ENCODE measurements at regions not wholly inside any gene's neighbourhood (a gene's known extent, or its start where the extent isn't known, plus 50 kb on each side); places are given as distances from the start of the nearest gene placed in this dataset.
A peak's percentile ranks its signal among the peaks of the same experiment; 100 is the strongest.

GRCh38 chr2:236408090-236408489 lies 143.9 kb upstream of the ASB18 start:
- TF ChIP-seq, protein P1, sequence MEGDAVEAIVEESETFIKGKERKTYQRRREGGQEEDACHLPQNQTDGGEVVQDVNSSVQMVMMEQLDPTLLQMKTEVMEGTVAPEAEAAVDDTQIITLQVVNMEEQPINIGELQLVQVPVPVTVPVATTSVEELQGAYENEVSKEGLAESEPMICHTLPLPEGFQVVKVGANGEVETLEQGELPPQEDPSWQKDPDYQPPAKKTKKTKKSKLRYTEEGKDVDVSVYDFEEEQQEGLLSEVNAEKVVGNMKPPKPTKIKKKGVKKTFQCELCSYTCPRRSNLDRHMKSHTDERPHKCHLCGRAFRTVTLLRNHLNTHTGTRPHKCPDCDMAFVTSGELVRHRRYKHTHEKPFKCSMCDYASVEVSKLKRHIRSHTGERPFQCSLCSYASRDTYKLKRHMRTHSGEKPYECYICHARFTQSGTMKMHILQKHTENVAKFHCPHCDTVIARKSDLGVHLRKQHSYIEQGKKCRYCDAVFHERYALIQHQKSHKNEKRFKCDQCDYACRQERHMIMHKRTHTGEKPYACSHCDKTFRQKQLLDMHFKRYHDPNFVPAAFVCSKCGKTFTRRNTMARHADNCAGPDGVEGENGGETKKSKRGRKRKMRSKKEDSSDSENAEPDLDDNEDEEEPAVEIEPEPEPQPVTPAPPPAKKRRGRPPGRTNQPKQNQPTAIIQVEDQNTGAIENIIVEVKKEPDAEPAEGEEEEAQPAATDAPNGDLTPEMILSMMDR (IDR thresholded peaks at IDR 0.05; ENCODE audit: control extremely low read depth, extremely low read depth) = no peak
- 95 to 96% methylated on average over 7 of the region's 7 CpGs for WGBS, 2 donors
- Histone ChIP-seq H3K27ac (ENCODE audit: low read depth in 1 of 2, low read length in 1 of 2) (no peak overlapping the region), H3K9me3 (ENCODE audit: control insufficient read depth in 4 of 4, insufficient read depth in 3 of 4, low read length in 3 of 4) (peaks cover 0 to 11% (median 0%) of the 10 kb centered on the region in 4 donors), H3K9ac (ENCODE audit: insufficient read depth in 1 of 2, low read length in 2 of 2) (no peak overlapping the region), H3K27me3 (ENCODE audit: control insufficient read depth in 3 of 3, insufficient read depth in 3 of 3, low read length in 2 of 3) (no peaks in the 10 kb centered on the region), H3K4me1 (ENCODE audit: control insufficient read depth in 5 of 5, insufficient read depth in 5 of 5, low read length in 5 of 5) (no peaks in the 10 kb centered on the region), H3K36me3 (ENCODE audit: control insufficient read depth in 4 of 4, insufficient read depth in 4 of 4, low read length in 4 of 4) (no peaks in the 10 kb centered on the region), H3K4me3 (no peak overlapping the region)
- no peak for DNase-seq
- ATAC-seq (ENCODE audit: insufficient read depth, low FRiP score) = no peak

- TF ChIP-seq, protein P1 (IDR thresholded peaks at IDR 0.05; ENCODE audit: control extremely low read depth, extremely low read depth) = no peak
- no peak overlapping the region for H3K4me3 ChIP-seq
- H3K9me3 ChIP-seq (ENCODE audit: control insufficient read depth in 4 of 4, insufficient read depth in 3 of 4, low read length in 3 of 4) = peaks cover 0 to 11% (median 0%) of the 10 kb centered on the region in 4 donors
- no peak for ATAC-seq (ENCODE audit: insufficient read depth, low FRiP score)
- WGBS, 2 donors = 96% methylated on average over 9 of the region's 9 CpGs
- no peak for DNase-seq
- no peaks in the 10 kb centered on the region for H3K4me1 ChIP-seq (ENCODE audit: control insufficient read depth in 5 of 5, insufficient read depth in 5 of 5, low read length in 5 of 5)
- H3K27me3 ChIP-seq (ENCODE audit: control insufficient read depth in 3 of 3, insufficient read depth in 3 of 3, low read length in 2 of 3) = no peaks in the 10 kb centered on the region
- H3K36me3 ChIP-seq (ENCODE audit: control insufficient read depth in 4 of 4, insufficient read depth in 4 of 4, low read length in 4 of 4) = no peaks in the 10 kb centered on the region
- H3K9ac ChIP-seq (ENCODE audit: insufficient read depth in 1 of 2, low read length in 2 of 2) = no peak overlapping the region
- no peak overlapping the region for H3K27ac ChIP-seq (ENCODE audit: low read depth in 1 of 2, low read length in 1 of 2)
Measured at GRCh38 chr2:236408786-236409185, 144.6 kb upstream of the ASB18 start.

DNA sequence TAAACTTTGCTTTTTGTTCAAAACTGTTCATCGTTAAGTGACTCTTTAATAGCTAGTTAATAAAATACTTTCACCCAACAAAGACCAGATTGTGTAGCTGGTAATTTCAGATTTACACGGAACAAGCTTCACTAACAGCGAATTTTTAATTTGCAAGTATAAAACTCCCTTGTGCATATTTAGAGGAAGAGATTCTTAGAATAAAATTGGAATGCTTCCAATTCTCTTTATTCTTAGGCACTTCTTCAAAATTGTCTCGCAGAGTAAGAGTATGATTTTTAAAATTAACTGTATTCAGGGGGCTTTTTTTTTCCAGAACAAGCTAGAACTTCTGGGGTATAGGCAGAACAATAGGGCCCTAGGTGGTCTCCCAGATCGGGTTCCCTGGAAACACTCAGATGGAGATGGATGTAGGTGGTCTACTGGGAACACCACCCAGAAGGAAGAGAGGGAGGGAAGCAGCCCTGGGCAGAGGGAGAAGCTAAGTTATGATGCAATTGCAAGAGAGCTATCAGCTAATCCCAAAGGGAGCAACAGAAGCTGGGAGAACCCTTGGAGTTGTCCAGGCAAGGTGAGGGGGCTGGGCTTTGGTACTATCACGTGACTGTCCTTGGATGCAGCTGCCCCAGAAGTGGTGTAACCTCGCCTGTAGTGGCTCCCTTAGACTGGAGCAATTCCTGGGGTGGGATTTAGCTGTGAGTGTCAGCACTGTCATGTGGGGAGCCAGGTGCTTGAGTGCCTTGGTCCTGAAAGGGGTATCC lies 151.7 kb upstream of the ASB18 start:
- no peaks in the 10 kb centered on the region for H3K36me3 ChIP-seq (ENCODE audit: control insufficient read depth in 4 of 4, insufficient read depth in 4 of 4, low read length in 4 of 4)
- H3K9ac ChIP-seq (ENCODE audit: insufficient read depth in 1 of 2, low read length in 2 of 2) = no peak overlapping the region
- peak in 2 of 3 donors; percentile 3 to 12 for DNase-seq
- no peak overlapping the region for H3K4me3 ChIP-seq
- no peaks in the 10 kb centered on the region for H3K27me3 ChIP-seq (ENCODE audit: control insufficient read depth in 3 of 3, insufficient read depth in 3 of 3, low read length in 2 of 3)
- no peak overlapping the region for H3K27ac ChIP-seq (ENCODE audit: low read depth in 1 of 2, low read length in 1 of 2)
- H3K4me1 ChIP-seq (ENCODE audit: control insufficient read depth in 5 of 5, insufficient read depth in 5 of 5, low read length in 5 of 5) = peaks cover 0 to 6% (median 0%) of the 10 kb centered on the region in 5 donors
- 72 to 78% methylated on average over 7 of the region's 7 CpGs for WGBS, 2 donors
- no peak for ATAC-seq (ENCODE audit: insufficient read depth, low FRiP score)
- H3K9me3 ChIP-seq (ENCODE audit: control insufficient read depth in 4 of 4, insufficient read depth in 3 of 4, low read length in 3 of 4) = peaks cover 0 to 6% (median 0%) of the 10 kb centered on the region in 4 donors
- TF ChIP-seq, protein P1 (IDR thresholded peaks at IDR 0.05; ENCODE audit: control extremely low read depth, extremely low read depth) = no peak

All from lung (tissue), 11 donors.